ENCODE measurements at regions not wholly inside any gene's neighbourhood (a gene's known extent, or its start where the extent isn't known, plus 50 kb on each side); places are given as distances from the start of the nearest gene placed in this dataset.
"Not testable (repeated sequence)": the region's sequence is repeated elsewhere in the genome, so short reads cannot be mapped to it uniquely, and the experiment has no call there.

GRCh38 chr2:38141501-38141900 lies 65.5 kb upstream of the CYP1B1 start:
- no peaks in the 10 kb centered on the region for H3K36me3 Mint-ChIP-seq
- H3K27me3 Mint-ChIP-seq (ENCODE audit: low read depth in 2 of 2), result peaks cover 0 to 3% of the 10 kb centered on the region in 2 donors
- Histone ChIP-seq H3K27me3 (ENCODE audit: control insufficient read depth, insufficient read depth, low read length) (no peaks in the 10 kb centered on the region), H3K36me3 (ENCODE audit: control insufficient read depth, insufficient read depth, low read length) (no peaks in the 10 kb centered on the region), H3K9me3 (ENCODE audit: control insufficient read depth, insufficient read depth, low read length) (no peaks in the 10 kb centered on the region), H3K27ac (ENCODE audit: low read length) (no peak overlapping the region), H3K4me1 (ENCODE audit: control insufficient read depth, insufficient read depth, low read length) (peaks cover 3% of the 10 kb centered on the region), H3K4me3 (ENCODE audit: low read length) (no peak overlapping the region)
- no peaks in the 10 kb centered on the region for H3K4me1 Mint-ChIP-seq
- ATAC-seq, result no peak
- H3K27ac Mint-ChIP-seq, result no peak overlapping the region
- WGBS (ENCODE audit: insufficient coverage), result 89% methylated on average over 2 of the region's 4 CpGs
- H3K4me3 Mint-ChIP-seq, result no peak overlapping the region
- intact Hi-C loops (cut with micrococcal nuclease), result no loop called here
- H3K9me3 Mint-ChIP-seq, result no peaks in the 10 kb centered on the region
- DNase-seq, result no peak
- no peak for TF ChIP-seq CTCF (IDR thresholded peaks at IDR 0.05)

GRCh38 chr2:38138996-38139395 lies 63.0 kb upstream of the CYP1B1 start:
- DNase-seq (no peak), ATAC-seq (no peak)
- H3K4me1 Mint-ChIP-seq, result no peaks in the 10 kb centered on the region
- 98% methylated on average over 5 of the region's 6 CpGs for WGBS (ENCODE audit: insufficient coverage)
- no peaks in the 10 kb centered on the region for H3K27me3 ChIP-seq (ENCODE audit: control insufficient read depth, insufficient read depth, low read length)
- no peaks in the 10 kb centered on the region for H3K36me3 Mint-ChIP-seq
- H3K36me3 ChIP-seq (ENCODE audit: control insufficient read depth, insufficient read depth, low read length), result no peaks in the 10 kb centered on the region
- no peak for TF ChIP-seq CTCF (IDR thresholded peaks at IDR 0.05)
- no peak overlapping the region for H3K27ac Mint-ChIP-seq
- H3K9me3 Mint-ChIP-seq, result no peaks in the 10 kb centered on the region
- H3K4me1 ChIP-seq (ENCODE audit: control insufficient read depth, insufficient read depth, low read length), result no peaks in the 10 kb centered on the region
- no peak overlapping the region for H3K4me3 ChIP-seq (ENCODE audit: low read length)
- no peaks in the 10 kb centered on the region for H3K9me3 ChIP-seq (ENCODE audit: control insufficient read depth, insufficient read depth, low read length)
- peaks cover 3 to 17% of the 10 kb centered on the region in 2 donors for H3K27me3 Mint-ChIP-seq (ENCODE audit: low read depth in 2 of 2)
- intact Hi-C loops (cut with micrococcal nuclease), result no loop called here
- no peak overlapping the region for H3K4me3 Mint-ChIP-seq
- H3K27ac ChIP-seq (ENCODE audit: low read length), result no peak overlapping the region

- H3K9me3 ChIP-seq (ENCODE audit: control insufficient read depth, insufficient read depth, low read length), result no peaks in the 10 kb centered on the region
- no peak overlapping the region for H3K27ac Mint-ChIP-seq
Measured at GRCh38 chr2:38138419-38138818, 62.5 kb upstream of the CYP1B1 start.

GRCh38 chr2:38137958-38138357 lies 62.0 kb upstream of the CYP1B1 start:
- H3K4me3 ChIP-seq (ENCODE audit: low read length); ATAC-seq; DNase-seq; H3K27ac Mint-ChIP-seq; H3K9me3 Mint-ChIP-seq; H3K36me3 Mint-ChIP-seq; H3K27me3 ChIP-seq (ENCODE audit: control insufficient read depth, insufficient read depth, low read length); H3K4me1 ChIP-seq (ENCODE audit: control insufficient read depth, insufficient read depth, low read length); H3K4me1 Mint-ChIP-seq; H3K9me3 ChIP-seq (ENCODE audit: control insufficient read depth, insufficient read depth, low read length); H3K36me3 ChIP-seq (ENCODE audit: control insufficient read depth, insufficient read depth, low read length); H3K27ac ChIP-seq (ENCODE audit: low read length); intact Hi-C loops (cut with micrococcal nuclease); H3K4me3 Mint-ChIP-seq: not testable (repeated sequence)
- WGBS (ENCODE audit: insufficient coverage), result 94% methylated on average over 12 of the region's 12 CpGs
- peaks cover 3 to 17% of the 10 kb centered on the region in 2 donors for H3K27me3 Mint-ChIP-seq (ENCODE audit: low read depth in 2 of 2)

More at GRCh38 chr2:38138419-38138818, 62.5 kb upstream of the CYP1B1 start:
- Mint-ChIP-seq H3K36me3 (no peaks in the 10 kb centered on the region), H3K4me1 (no peaks in the 10 kb centered on the region), H3K4me3 (no peak overlapping the region), H3K27me3 (ENCODE audit: low read depth in 2 of 2) (peaks cover 3 to 17% of the 10 kb centered on the region in 2 donors), H3K9me3 (no peaks in the 10 kb centered on the region)
- no peaks in the 10 kb centered on the region for H3K36me3 ChIP-seq (ENCODE audit: control insufficient read depth, insufficient read depth, low read length)
- no peaks in the 10 kb centered on the region for H3K4me1 ChIP-seq (ENCODE audit: control insufficient read depth, insufficient read depth, low read length)
- no peak overlapping the region for H3K4me3 ChIP-seq (ENCODE audit: low read length)
- H3K27me3 ChIP-seq (ENCODE audit: control insufficient read depth, insufficient read depth, low read length), result no peaks in the 10 kb centered on the region
- ATAC-seq (no peak), DNase-seq (no peak)
- no peak for TF ChIP-seq CTCF (IDR thresholded peaks at IDR 0.05)
- 93% methylated on average over 10 of the region's 10 CpGs for WGBS (ENCODE audit: insufficient coverage)
- H3K27ac ChIP-seq (ENCODE audit: low read length), result no peak overlapping the region
- intact Hi-C loops (cut with micrococcal nuclease), result no loop called here

Measured in natural killer cell (primary cell).